SK-N-SH treated with all-trans-retinoic acid at 6 μM for 48 hours (cell line): ENCODE measurements at regions not wholly inside any gene's neighbourhood (a gene's known extent, or its start where the extent isn't known, plus 50 kb on each side); places are given as distances from the start of the nearest gene placed in this dataset.

ENCODE experiments used
- ATAC-seq: fragments of 200-7000 bp; cut with Tn5 transposase; 3 replicates; pipeline ENCODE4 v1.9.1; 2020; ENCODE audit warnings: mild to moderate bottlenecking, moderate library complexity
- ARNTL ChIP-seq: fragments of 450-650 bp; formaldehyde crosslinking; IDR thresholded peaks from 2 replicates; pipeline ENCODE4 v1.5.0; 2020; ENCODE audit warnings: low read depth, mild to moderate bottlenecking, moderate library complexity, borderline replicate concordance
- BACH2 ChIP-seq: fragments of 250-450 bp; sonication (Bioruptor Pico); IDR thresholded peaks from 2 replicates; pipeline ENCODE4 v1.9.0; 2021; ENCODE audit warnings: mild to moderate bottlenecking, borderline replicate concordance
- CREB5 ChIP-seq: fragments of 250-450 bp; sonication (Bioruptor Pico); IDR thresholded peaks from 2 replicates; pipeline ENCODE4 v1.5.1; 2020; ENCODE audit warnings: low read depth, mild to moderate bottlenecking, moderate library complexity
- CSRNP3 ChIP-seq: fragments of 250-450 bp; sonication (Bioruptor Pico); IDR thresholded peaks from 2 replicates; pipeline ENCODE4 v1.5.1; 2021; ENCODE audit warnings: mild to moderate bottlenecking, moderate library complexity
- ESRRG ChIP-seq: fragments of 250-450 bp; sonication (Bioruptor Pico); IDR thresholded peaks from 2 replicates; pipeline ENCODE4 v1.6.1; 2021; ENCODE audit warnings: mild to moderate bottlenecking
- GLIS3 ChIP-seq: fragments of 250-450 bp; sonication (Bioruptor Pico); IDR thresholded peaks from 2 replicates; pipeline ENCODE4 v1.5.0; 2020; ENCODE audit warnings: mild to moderate bottlenecking, moderate library complexity
- ISL1 ChIP-seq: fragments of 250-450 bp; sonication (Bioruptor Pico); IDR thresholded peaks from 2 replicates; pipeline ENCODE4 v2.1.2; 2022; ENCODE audit warnings: mild to moderate bottlenecking, moderate library complexity
- OSR1 ChIP-seq: fragments of 250-450 bp; sonication (Bioruptor Pico); IDR thresholded peaks from 2 replicates; pipeline ENCODE4 v1.8.0; 2022; ENCODE audit warnings: moderate library complexity, mild to moderate bottlenecking, inconsistent platforms
- PATZ1 ChIP-seq: fragments of 250-450 bp; sonication (Bioruptor Pico); IDR thresholded peaks from 2 replicates; pipeline ENCODE4 v1.8.0; 2020; ENCODE audit warnings: mild to moderate bottlenecking, moderate library complexity, borderline replicate concordance
- POU6F1 ChIP-seq: fragments of 250-450 bp; sonication (Bioruptor Pico); IDR thresholded peaks from 2 replicates; pipeline ENCODE4 v1.8.0; 2021; ENCODE audit warnings: low read depth, mild to moderate bottlenecking, moderate library complexity, borderline replicate concordance
- PPARA ChIP-seq: fragments of 250-450 bp; sonication (Bioruptor Pico); IDR thresholded peaks from 2 replicates; pipeline ENCODE4 v1.5.0; 2020; ENCODE audit warnings: mild to moderate bottlenecking, borderline replicate concordance
- RARB ChIP-seq: fragments of 250-450 bp; sonication (Bioruptor Pico); IDR thresholded peaks from 2 replicates; pipeline ENCODE4 v1.8.0; 2021; ENCODE audit warnings: mild to moderate bottlenecking, moderate library complexity
- SNAI2 ChIP-seq: fragments of 250-450 bp; sonication (Bioruptor Pico); IDR thresholded peaks from 2 replicates; pipeline ENCODE4 v1.5.0; 2020; ENCODE audit warnings: mild to moderate bottlenecking, moderate library complexity
- TCF4 ChIP-seq: fragments of 250-450 bp; sonication (Bioruptor Pico); IDR thresholded peaks from 2 replicates; pipeline ENCODE4 v1.8.0; 2021; ENCODE audit warnings: mild to moderate bottlenecking, moderate library complexity, borderline replicate concordance
- TOX ChIP-seq: fragments of 250-450 bp; sonication (Bioruptor Pico); IDR thresholded peaks from 2 replicates; pipeline ENCODE4 v1.8.0; 2021; ENCODE audit warnings: mild to moderate bottlenecking, moderate library complexity, borderline replicate concordance
- TSHZ2 ChIP-seq: fragments of 250-450 bp; sonication (Bioruptor Pico); IDR thresholded peaks from 2 replicates; pipeline ENCODE4 v1.5.0; 2020; ENCODE audit warnings: mild to moderate bottlenecking, moderate library complexity
- ZC3H10 ChIP-seq: fragments of 250-450 bp; sonication (Bioruptor Pico); IDR thresholded peaks from 2 replicates; pipeline ENCODE4 v1.5.1; 2021; ENCODE audit warnings: mild to moderate bottlenecking, moderate library complexity
- ZFP30 ChIP-seq: fragments of 450-650 bp; formaldehyde crosslinking; IDR thresholded peaks from 2 replicates; pipeline ENCODE4 v1.5.0; 2022; ENCODE audit warnings: mild to moderate bottlenecking, moderate library complexity
- ZNF565 ChIP-seq: fragments of 450-650 bp; formaldehyde crosslinking; conservative IDR thresholded peaks from 2 replicates; pipeline ENCODE4 v1.5.0; 2020; ENCODE audit warnings: low read depth, mild to moderate bottlenecking, moderate library complexity
- ZNF70 ChIP-seq: fragments of 450-650 bp; formaldehyde crosslinking; IDR thresholded peaks from 2 replicates; pipeline ENCODE4 v1.5.0; 2020; ENCODE audit warnings: mild to moderate bottlenecking, moderate library complexity
- ZNF8 ChIP-seq: fragments of 450-650 bp; formaldehyde crosslinking; IDR thresholded peaks from 2 replicates; pipeline ENCODE4 v1.5.0; 2020; ENCODE audit warnings: mild to moderate bottlenecking, moderate library complexity

- no peak for TF ChIP-seq ISL1 (CRISPR knock-in tag)
- no peak for TF ChIP-seq PATZ1 (CRISPR knock-in tag)
- no peak for TF ChIP-seq TSHZ2
- no peak for TF ChIP-seq ESRRG (CRISPR knock-in tag)
- no peak for TF ChIP-seq ZNF565
- TF ChIP-seq ZNF8 (CRISPR knock-in tag) = no peak
- no peak for TF ChIP-seq CREB5
- no peak for TF ChIP-seq ZFP30 (CRISPR knock-in tag)
- TF ChIP-seq SNAI2 (CRISPR knock-in tag) = no peak
- TF ChIP-seq POU6F1 (CRISPR knock-in tag) = no peak
- TF ChIP-seq, all 23 proteins: peak for 0
- ATAC-seq = no peak
Measured at GRCh38 chr12:91241756-91242155, 59.1 kb upstream of the DCN start.

- no peak for TF ChIP-seq GLIS3 (CRISPR knock-in tag)
- no peak for TF ChIP-seq TOX (CRISPR knock-in tag)
- TF ChIP-seq RARB (CRISPR knock-in tag) = no peak
- TF ChIP-seq OSR1 (CRISPR knock-in tag) = no peak
- no peak for TF ChIP-seq CSRNP3 (CRISPR knock-in tag)
- TF ChIP-seq ARNTL (CRISPR knock-in tag) = no peak
- no peak for TF ChIP-seq TSHZ2
- TF ChIP-seq ZC3H10 = no peak
- no peak for TF ChIP-seq ZNF70 (CRISPR knock-in tag)
- no peak for ATAC-seq
Measured at GRCh38 chr12:91240386-91241095, 57.9 kb upstream of the DCN start.

- ATAC-seq = no peak
- no peak for TF ChIP-seq PPARA
- no peak for TF ChIP-seq ZFP30 (CRISPR knock-in tag)
- no peak for TF ChIP-seq TOX (CRISPR knock-in tag)
- TF ChIP-seq ESRRG (CRISPR knock-in tag) = no peak
- no peak for TF ChIP-seq BACH2
- no peak for TF ChIP-seq CREB5
- TF ChIP-seq TCF4 (CRISPR knock-in tag) = no peak
- TF ChIP-seq ZNF8 (CRISPR knock-in tag) = no peak
- TF ChIP-seq ARNTL (CRISPR knock-in tag) = no peak
- TF ChIP-seq TSHZ2 = no peak
- no peak for TF ChIP-seq SNAI2 (CRISPR knock-in tag)
Measured at GRCh38 chr12:91239481-91239880, 56.9 kb upstream of the DCN start.
